GM18867 (cell line): ENCODE measurements at regions not wholly inside any gene's neighbourhood (a gene's known extent, or its start where the extent isn't known, plus 50 kb on each side); places are given as distances from the start of the nearest gene placed in this dataset.

Experiments
- ATAC-seq: cut with Tn5 transposase; IDR thresholded peaks from one replicate; pipeline ENCODE4 v1.9.1; 2021; ENCODE audit warnings: mild to moderate bottlenecking, moderate library complexity; ENCODE audit not compliant: unreplicated experiment

- ATAC-seq, result no peak
Measured at GRCh38 chrX:121102101-121102500, 54.7 kb downstream of the GLUD2 start.

GRCh38 chrX:121103381-121103780 lies 56.0 kb downstream of the GLUD2 start:
- no peak for ATAC-seq

DNA sequence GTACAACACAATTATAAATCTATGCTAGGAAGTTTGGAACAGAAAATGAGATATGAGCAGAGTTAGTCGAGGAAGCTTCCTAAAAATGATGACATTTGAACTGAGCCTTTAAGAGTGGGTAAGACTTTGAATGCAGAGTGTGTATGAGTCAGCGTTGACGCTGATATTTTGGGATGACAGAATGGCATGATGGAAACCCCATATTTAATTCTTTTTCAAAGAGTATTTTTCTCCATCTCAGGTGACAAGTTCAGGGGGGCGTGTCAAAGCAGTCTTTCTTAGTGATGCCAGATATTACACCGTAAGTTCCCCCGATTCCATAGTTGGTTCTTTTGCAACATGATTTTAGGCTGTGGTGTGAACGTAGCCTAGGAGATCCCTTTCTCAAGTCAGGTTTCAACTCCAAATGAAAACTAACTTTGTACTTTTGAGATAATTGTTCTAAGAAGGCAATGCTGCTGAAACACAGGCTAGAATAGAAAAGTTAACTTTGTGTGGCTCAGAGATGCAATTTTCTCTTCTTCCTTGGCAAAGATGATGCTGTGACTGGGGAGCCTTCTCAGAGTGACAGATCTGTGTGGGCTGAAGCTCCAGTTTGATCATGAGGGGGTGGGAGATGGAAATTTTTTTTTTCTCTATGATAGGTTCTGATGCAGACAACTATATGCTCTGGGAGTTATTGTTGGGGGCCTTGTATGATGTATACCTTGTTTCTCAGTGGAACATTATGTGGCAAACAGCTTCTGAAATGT lies 59.2 kb downstream of the GLUD2 start:
- no peak for ATAC-seq

DNA sequence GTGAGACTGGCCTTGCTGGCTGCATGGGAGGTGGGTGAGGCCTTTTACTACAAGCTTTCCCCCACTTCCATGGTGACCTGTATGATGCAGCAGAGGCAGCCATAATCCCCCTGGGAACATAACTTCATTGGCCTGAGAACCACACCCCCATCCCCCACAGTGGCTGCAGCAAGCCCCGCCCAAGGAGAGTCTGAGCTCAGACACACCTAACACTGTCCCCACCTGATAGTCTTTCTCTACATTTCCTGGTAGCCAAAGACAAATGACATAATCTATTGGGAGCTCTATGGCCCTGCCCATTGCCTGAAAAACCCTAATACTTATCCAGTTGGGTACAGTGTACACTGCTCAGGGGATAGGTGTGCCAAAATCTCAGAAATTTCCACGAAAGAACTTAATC lies 62.6 kb downstream of the GLUD2 start:
- no peak for ATAC-seq

DNA sequence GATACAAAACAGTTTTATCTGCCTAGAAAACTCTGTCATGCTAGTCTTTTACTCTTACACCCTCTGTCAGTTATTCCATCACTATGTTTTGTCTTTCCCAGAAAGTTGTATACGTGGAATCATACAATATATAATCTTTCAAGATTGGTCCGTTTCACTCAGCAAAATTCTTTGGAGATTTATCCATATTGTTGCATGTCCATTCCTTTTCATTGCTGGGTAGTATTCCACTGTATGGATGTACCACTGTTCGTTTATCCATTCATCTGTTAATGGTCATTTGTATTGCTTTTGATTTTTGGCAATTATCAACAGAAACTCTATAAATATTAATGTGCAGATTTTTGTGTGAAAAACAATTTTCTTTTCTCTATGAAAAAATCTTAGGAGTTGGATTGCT lies 63.1 kb downstream of the GLUD2 start:
- ATAC-seq, result no peak

- no peak for ATAC-seq
Measured at GRCh38 chrX:121114691-121115090, 67.3 kb downstream of the GLUD2 start.

DNA sequence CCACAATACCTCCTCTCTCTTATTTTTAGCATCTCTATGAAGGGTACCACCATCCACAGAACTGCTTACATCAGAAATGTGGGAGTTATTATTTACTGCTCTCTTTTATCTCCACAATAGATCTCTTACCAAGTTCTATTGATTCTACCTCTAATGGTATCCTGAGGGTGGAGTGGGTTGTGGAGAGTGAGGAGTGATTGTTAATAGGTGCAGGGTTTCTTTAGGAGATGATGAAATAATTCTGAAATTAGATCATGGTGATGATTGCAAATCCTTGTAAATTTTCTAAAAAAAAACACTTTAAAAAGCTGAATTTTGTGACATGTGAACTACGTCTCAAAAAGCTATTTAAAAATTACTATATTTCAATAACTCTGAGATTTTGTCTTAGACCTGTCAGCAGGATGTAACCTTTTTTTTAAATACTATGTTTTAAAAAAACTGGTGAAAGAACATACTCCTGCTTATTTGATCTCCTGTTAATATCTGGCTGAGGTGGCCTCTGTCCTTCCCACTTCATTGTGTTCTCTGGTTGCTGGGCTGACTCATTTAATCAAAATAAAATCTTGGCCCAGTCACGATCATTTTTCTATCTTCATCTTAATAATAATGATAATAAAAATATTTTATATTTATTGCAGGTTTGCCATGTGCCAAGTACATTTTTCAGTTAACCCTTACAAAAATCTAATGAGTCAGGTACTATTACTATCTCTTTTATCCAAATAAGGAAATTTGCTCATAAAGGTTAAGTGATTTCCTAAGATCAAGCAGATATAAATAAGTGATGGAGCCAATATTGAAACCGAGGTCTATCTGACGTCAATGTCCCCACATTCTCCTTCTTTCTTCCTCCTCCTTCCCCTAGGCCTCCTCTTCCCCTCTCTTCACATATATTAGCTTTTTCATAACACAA lies 73.5 kb downstream of the GLUD2 start:
- ATAC-seq, result no peak

GRCh38 chrX:121122332-121122731 lies 74.9 kb downstream of the GLUD2 start:
- no peak for ATAC-seq

DNA sequence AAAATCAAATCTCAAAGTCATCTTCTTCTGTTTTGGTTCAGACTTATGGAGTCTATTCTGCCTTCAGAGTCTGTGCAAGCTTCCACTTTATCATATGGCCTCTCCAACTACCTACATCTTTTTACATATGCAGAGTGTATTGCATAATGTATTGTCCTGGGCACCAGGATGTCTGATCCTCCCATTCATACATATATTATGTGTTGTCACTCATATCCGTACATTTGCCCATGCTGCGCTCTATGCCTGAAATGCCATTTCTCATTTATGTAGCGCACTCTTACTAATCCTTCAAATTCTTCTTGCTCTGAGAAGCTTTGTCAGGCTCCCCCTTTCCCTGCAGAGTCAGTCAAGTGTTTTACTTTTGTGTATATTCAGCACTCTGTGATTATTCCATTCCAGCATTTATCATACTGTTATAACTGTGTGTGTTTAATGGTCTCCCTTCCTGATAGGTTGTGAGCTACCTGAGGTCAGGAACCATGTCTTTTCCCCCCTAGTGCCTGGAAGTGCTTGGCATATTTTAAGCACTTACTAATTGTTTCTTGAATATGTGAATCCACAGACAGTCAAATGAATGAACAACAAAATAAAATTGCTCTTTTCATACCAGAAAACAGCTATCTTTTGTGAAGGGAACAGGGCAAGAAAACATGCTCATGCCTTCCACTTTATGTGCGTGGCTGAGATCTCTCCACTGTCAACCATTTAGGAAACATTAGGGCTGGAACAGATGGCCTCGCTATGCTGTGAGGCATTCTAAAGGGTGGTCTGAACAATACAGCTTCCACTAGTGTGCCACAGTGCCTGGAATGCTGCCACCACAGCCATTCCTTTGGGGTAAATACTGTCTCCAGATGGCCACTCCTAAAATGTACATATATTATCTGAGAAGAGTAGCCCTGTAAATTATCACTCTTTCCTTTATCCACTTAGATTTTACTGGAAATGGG lies 81.8 kb downstream of the GLUD2 start:
- no peak for ATAC-seq

GRCh38 chrX:121132675-121133074 lies 85.3 kb downstream of the GLUD2 start:
- ATAC-seq, result no peak

DNA sequence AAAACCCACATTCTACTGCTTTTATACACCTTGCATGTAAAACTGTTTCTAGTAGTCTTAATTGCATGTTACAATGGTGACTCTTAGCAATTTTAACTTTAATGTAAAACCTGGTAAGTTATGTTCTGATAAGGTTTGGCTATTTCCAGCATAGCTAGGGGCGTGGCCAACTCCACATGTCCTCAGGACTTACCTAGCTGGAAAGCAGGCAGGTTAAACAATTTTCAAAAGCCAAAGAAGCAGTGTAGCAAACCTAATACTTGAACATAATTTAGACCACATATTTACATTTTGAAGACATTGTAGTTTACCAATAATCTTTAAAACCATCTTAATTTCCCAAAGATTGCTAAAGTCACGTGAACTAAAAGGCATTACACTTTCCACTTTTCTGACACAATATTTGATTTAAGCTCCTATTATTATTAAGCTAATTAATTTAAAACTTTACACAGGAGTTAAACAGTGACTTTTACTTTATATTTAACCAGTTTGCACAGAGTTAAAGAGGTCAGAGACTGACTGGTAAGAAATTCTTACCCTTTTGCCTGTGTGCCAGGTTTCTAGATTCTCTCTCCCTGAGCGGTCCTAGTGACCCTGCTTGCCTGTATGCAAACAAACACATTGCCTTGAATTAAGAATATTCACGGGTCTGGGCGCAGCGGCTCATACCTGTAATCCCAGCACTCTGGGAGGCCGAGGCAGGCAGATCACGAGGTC lies 88.2 kb downstream of the GLUD2 start:
- ATAC-seq, result no peak

GRCh38 chrX:121146059-121146628 lies 98.7 kb downstream of the GLUD2 start:
- no peak for ATAC-seq

GRCh38 chrX:121150217-121150616 lies 102.8 kb downstream of the GLUD2 start:
- ATAC-seq, result no peak

- ATAC-seq, result peak; percentile 77
Measured at GRCh38 chrX:121151293-121151692, 103.9 kb downstream of the GLUD2 start.

- ATAC-seq, result no peak
Measured at GRCh38 chrX:121154858-121155404, 107.5 kb downstream of the GLUD2 start.

GRCh38 chrX:121160987-121161386 lies 113.6 kb downstream of the GLUD2 start:
- peak; percentile 86 for ATAC-seq

GRCh38 chrX:121161501-121161933 lies 114.1 kb downstream of the GLUD2 start:
- ATAC-seq, result peak; percentile 61

DNA sequence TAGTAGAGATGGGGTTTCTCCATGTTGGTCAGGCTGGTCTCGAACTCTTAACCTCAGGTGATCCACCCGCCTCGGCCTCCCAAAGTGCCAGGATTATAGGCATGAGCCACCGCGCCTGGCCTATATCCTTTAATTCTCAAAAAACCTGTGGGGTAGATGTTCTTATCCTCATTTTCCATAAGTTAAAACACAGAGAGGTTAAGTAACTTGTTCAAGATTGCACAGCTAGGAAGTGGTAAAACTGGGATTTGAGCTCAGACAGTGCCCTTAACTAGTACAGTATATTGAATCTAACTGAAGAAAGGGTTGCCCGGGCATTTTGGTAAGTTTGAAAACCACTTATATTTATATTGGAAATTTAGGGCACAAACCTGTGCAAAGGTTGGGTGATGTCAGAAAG lies 116.0 kb downstream of the GLUD2 start:
- ATAC-seq, result no peak

- ATAC-seq, result no peak
Measured at GRCh38 chrX:121165930-121166359, 118.5 kb downstream of the GLUD2 start.
